Stimulated activated effector memory CD8-positive, alpha-beta T cell treated with anti-CD3 and anti-CD28 coated beads, Interleukin-12 subunit alpha, Interleukin-12 subunit beta, amount 100 ng/mL, for 72 hours (primary cell): ENCODE measurements at regions not wholly inside any gene's neighbourhood (a gene's known extent, or its start where the extent isn't known, plus 50 kb on each side); places are given as distances from the start of the nearest gene placed in this dataset.

ENCODE experiments used
- ATAC-seq: fragments of 150-1000 bp; cut with Tn5 transposase; 2 replicates; pipeline ENCODE4 v1.10.0; 2021
- DNase-seq, 2 donors: peaks; one replicate each; pipeline ENCODE4 v3.0.0; 2021 to 2022; ENCODE audit warnings: low spot score in 2 of 2
- H3K27ac Mint-ChIP-seq: one replicate; pipeline ENCODE4 v1.8.0; 2022; ENCODE audit warnings: mild to moderate bottlenecking, mixed read lengths
- H3K36me3 Mint-ChIP-seq: one replicate; pipeline ENCODE4 v1.8.0; 2022; ENCODE audit warnings: mild to moderate bottlenecking, mixed read lengths
- H3K4me1 Mint-ChIP-seq: one replicate; pipeline ENCODE4 v1.8.0; 2022; ENCODE audit warnings: mixed read lengths
- H3K4me3 Mint-ChIP-seq: one replicate; pipeline ENCODE4 v1.8.0; 2022; ENCODE audit warnings: mild to moderate bottlenecking, mixed read lengths
- H3K9me3 Mint-ChIP-seq: one replicate; pipeline ENCODE4 v1.8.0; 2022; ENCODE audit warnings: mixed read lengths

- H3K36me3 Mint-ChIP-seq = no peaks in the 10 kb centered on the region
- H3K9me3 Mint-ChIP-seq = peaks cover 2% of the 10 kb centered on the region
- DNase-seq = no peak
- H3K4me1 Mint-ChIP-seq = no peaks in the 10 kb centered on the region
- ATAC-seq = no peak
- no peak overlapping the region for H3K27ac Mint-ChIP-seq
- H3K4me3 Mint-ChIP-seq = no peak overlapping the region
Measured at GRCh38 chr3:94179059-94179458, 116.2 kb downstream of the NSUN3 start.

GRCh38 chr3:94183551-94183950, 120.7 kb downstream of the NSUN3 start:
- H3K9me3 Mint-ChIP-seq = peaks cover 2% of the 10 kb centered on the region
- ATAC-seq = no peak
- DNase-seq = no peak
- H3K4me3 Mint-ChIP-seq = no peak overlapping the region
- no peaks in the 10 kb centered on the region for H3K4me1 Mint-ChIP-seq
- no peak overlapping the region for H3K27ac Mint-ChIP-seq
- no peaks in the 10 kb centered on the region for H3K36me3 Mint-ChIP-seq

GRCh38 chr3:94184781-94185180, 121.9 kb downstream of the NSUN3 start:
- no peaks in the 10 kb centered on the region for H3K4me1 Mint-ChIP-seq
- ATAC-seq (no peak), DNase-seq (no peak)
- H3K27ac Mint-ChIP-seq = no peak overlapping the region
- peaks cover 2% of the 10 kb centered on the region for H3K9me3 Mint-ChIP-seq
- no peaks in the 10 kb centered on the region for H3K36me3 Mint-ChIP-seq
- no peak overlapping the region for H3K4me3 Mint-ChIP-seq

- Mint-ChIP-seq H3K9me3 (peaks cover 2% of the 10 kb centered on the region), H3K27ac (no peak overlapping the region), H3K4me3 (no peak overlapping the region), H3K36me3 (no peaks in the 10 kb centered on the region), H3K4me1 (no peaks in the 10 kb centered on the region)
- DNase-seq = no peak
- no peak for ATAC-seq
Measured at GRCh38 chr3:94185753-94186152, 122.9 kb downstream of the NSUN3 start.

- no peak overlapping the region for H3K4me3 Mint-ChIP-seq
- H3K4me1 Mint-ChIP-seq = no peaks in the 10 kb centered on the region
- H3K9me3 Mint-ChIP-seq = peaks cover 2% of the 10 kb centered on the region
- no peaks in the 10 kb centered on the region for H3K36me3 Mint-ChIP-seq
- DNase-seq (no peak), ATAC-seq (no peak)
- no peak overlapping the region for H3K27ac Mint-ChIP-seq
Measured at GRCh38 chr3:94187697-94188096, 124.8 kb downstream of the NSUN3 start.

GRCh38 chr3:94195381-94195780, 132.5 kb downstream of the NSUN3 start:
- no peak overlapping the region for H3K4me3 Mint-ChIP-seq
- H3K27ac Mint-ChIP-seq = no peak overlapping the region
- H3K36me3 Mint-ChIP-seq = no peaks in the 10 kb centered on the region
- ATAC-seq (no peak), DNase-seq (no peak)
- H3K9me3 Mint-ChIP-seq = no peaks in the 10 kb centered on the region
- H3K4me1 Mint-ChIP-seq = no peaks in the 10 kb centered on the region

- ATAC-seq (no peak), DNase-seq (no peak)
- Mint-ChIP-seq H3K36me3 (no peaks in the 10 kb centered on the region), H3K9me3 (no peaks in the 10 kb centered on the region), H3K4me1 (no peaks in the 10 kb centered on the region), H3K27ac (no peak overlapping the region), H3K4me3 (no peak overlapping the region)
Measured at GRCh38 chr3:94206291-94206690, 143.4 kb downstream of the NSUN3 start.

GRCh38 chr3:94210256-94210655, 147.4 kb downstream of the NSUN3 start:
- Mint-ChIP-seq H3K36me3 (no peaks in the 10 kb centered on the region), H3K4me1 (no peaks in the 10 kb centered on the region), H3K9me3 (no peaks in the 10 kb centered on the region), H3K27ac (no peak overlapping the region), H3K4me3 (no peak overlapping the region)
- ATAC-seq (no peak), DNase-seq (no peak)

- no peak overlapping the region for H3K27ac Mint-ChIP-seq
- no peaks in the 10 kb centered on the region for H3K36me3 Mint-ChIP-seq
- no peaks in the 10 kb centered on the region for H3K9me3 Mint-ChIP-seq
- DNase-seq (no peak), ATAC-seq (no peak)
- no peaks in the 10 kb centered on the region for H3K4me1 Mint-ChIP-seq
- H3K4me3 Mint-ChIP-seq = no peak overlapping the region
Measured at GRCh38 chr3:94217406-94217805, 154.5 kb downstream of the NSUN3 start.

- Mint-ChIP-seq H3K27ac (no peak overlapping the region), H3K4me1 (no peaks in the 10 kb centered on the region), H3K9me3 (peaks cover 2% of the 10 kb centered on the region), H3K36me3 (no peaks in the 10 kb centered on the region), H3K4me3 (no peak overlapping the region)
- ATAC-seq = no peak
- no peak for DNase-seq
Measured at GRCh38 chr3:94220426-94220825, 157.6 kb downstream of the NSUN3 start.

- Mint-ChIP-seq H3K27ac (no peak overlapping the region), H3K36me3 (no peaks in the 10 kb centered on the region), H3K9me3 (peaks cover 2% of the 10 kb centered on the region), H3K4me3 (no peak overlapping the region), H3K4me1 (no peaks in the 10 kb centered on the region)
- no peak for ATAC-seq
- no peak for DNase-seq
Measured at GRCh38 chr3:94221829-94222228, 159.0 kb downstream of the NSUN3 start.

GRCh38 chr3:94225148-94225865, 162.4 kb downstream of the NSUN3 start:
- Mint-ChIP-seq H3K4me3 (no peak overlapping the region), H3K36me3 (no peaks in the 10 kb centered on the region), H3K27ac (no peak overlapping the region), H3K9me3 (peaks cover 2% of the 10 kb centered on the region), H3K4me1 (no peaks in the 10 kb centered on the region)
- ATAC-seq (peak; percentile 80), DNase-seq (no peak)

- H3K27ac Mint-ChIP-seq = no peak overlapping the region
- no peaks in the 10 kb centered on the region for H3K4me1 Mint-ChIP-seq
- peaks cover 2% of the 10 kb centered on the region for H3K9me3 Mint-ChIP-seq
- no peaks in the 10 kb centered on the region for H3K36me3 Mint-ChIP-seq
- DNase-seq = no peak
- peak; percentile 69 for ATAC-seq
- no peak overlapping the region for H3K4me3 Mint-ChIP-seq
Measured at GRCh38 chr3:94226078-94226477, 163.2 kb downstream of the NSUN3 start.

- no peaks in the 10 kb centered on the region for H3K36me3 Mint-ChIP-seq
- DNase-seq (no peak), ATAC-seq (no peak)
- H3K4me1 Mint-ChIP-seq = no peaks in the 10 kb centered on the region
- H3K27ac Mint-ChIP-seq = no peak overlapping the region
- H3K9me3 Mint-ChIP-seq = no peaks in the 10 kb centered on the region
- no peak overlapping the region for H3K4me3 Mint-ChIP-seq
Measured at GRCh38 chr3:94232921-94233320, 170.1 kb downstream of the NSUN3 start.

- no peaks in the 10 kb centered on the region for H3K4me1 Mint-ChIP-seq
- H3K4me3 Mint-ChIP-seq = no peak overlapping the region
- H3K9me3 Mint-ChIP-seq = peaks cover 4% of the 10 kb centered on the region
- no peaks in the 10 kb centered on the region for H3K36me3 Mint-ChIP-seq
- H3K27ac Mint-ChIP-seq = no peak overlapping the region
- ATAC-seq (peak; percentile 51), DNase-seq (no peak)
Measured at GRCh38 chr3:94234177-94234788, 171.4 kb downstream of the NSUN3 start.

- Mint-ChIP-seq H3K4me3 (no peak overlapping the region), H3K27ac (no peak overlapping the region), H3K36me3 (no peaks in the 10 kb centered on the region), H3K9me3 (peaks cover 4% of the 10 kb centered on the region), H3K4me1 (no peaks in the 10 kb centered on the region)
- no peak for ATAC-seq
- DNase-seq = no peak
Measured at GRCh38 chr3:94241986-94242385, 179.1 kb downstream of the NSUN3 start.
